Thyroid gland (tissue), 4 donors: ENCODE measurements at regions not wholly inside any gene's neighbourhood (a gene's known extent, or its start where the extent isn't known, plus 50 kb on each side); places are given as distances from the start of the nearest gene placed in this dataset.

Source experiments
- POLR2A ChIP-seq, 2 donors: fragments of 450-650 bp; IDR thresholded peaks; one replicate each; pipeline ENCODE4 v1.6.1; 2017; ENCODE audit warnings: antibody characterized with exemption in 2 of 2, mild to moderate bottlenecking in 2 of 2, moderate library complexity in 1 of 2
- TF ChIP-seq, protein P1 (sequence below), 6 experiments: fragments of 200-600 bp in 3 of 6; fragments of 450-650 bp in 3 of 6; sonication (generic) in 3 of 6; IDR thresholded peaks; one replicate each; pipeline ENCODE4 v1.5.1; 2016 to 2019; ENCODE audit warnings: antibody characterized with exemption in 6 of 6, mild to moderate bottlenecking in 2 of 6, inconsistent platforms in 1 of 6, moderate library complexity in 1 of 6

DNA sequence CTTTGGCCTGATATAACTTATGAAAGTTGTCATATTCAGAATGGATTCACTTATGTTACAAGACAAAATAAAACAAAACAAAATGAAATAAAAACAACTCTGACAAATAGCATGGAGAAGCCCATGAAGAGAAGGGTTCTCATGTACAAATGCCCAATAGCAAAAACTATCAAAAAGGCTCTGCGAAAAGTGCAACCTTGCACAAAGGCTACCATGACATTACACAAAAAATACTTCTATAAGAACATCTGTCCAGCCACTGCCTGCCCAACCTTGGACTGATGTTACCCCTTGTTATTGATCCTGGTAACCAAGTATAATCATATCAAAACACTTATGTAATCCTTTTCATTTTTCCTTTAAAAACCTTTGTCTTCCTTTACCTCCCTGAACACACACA lies 213.0 kb downstream of the ATP23 start:
- TF ChIP-seq, protein P1, sequence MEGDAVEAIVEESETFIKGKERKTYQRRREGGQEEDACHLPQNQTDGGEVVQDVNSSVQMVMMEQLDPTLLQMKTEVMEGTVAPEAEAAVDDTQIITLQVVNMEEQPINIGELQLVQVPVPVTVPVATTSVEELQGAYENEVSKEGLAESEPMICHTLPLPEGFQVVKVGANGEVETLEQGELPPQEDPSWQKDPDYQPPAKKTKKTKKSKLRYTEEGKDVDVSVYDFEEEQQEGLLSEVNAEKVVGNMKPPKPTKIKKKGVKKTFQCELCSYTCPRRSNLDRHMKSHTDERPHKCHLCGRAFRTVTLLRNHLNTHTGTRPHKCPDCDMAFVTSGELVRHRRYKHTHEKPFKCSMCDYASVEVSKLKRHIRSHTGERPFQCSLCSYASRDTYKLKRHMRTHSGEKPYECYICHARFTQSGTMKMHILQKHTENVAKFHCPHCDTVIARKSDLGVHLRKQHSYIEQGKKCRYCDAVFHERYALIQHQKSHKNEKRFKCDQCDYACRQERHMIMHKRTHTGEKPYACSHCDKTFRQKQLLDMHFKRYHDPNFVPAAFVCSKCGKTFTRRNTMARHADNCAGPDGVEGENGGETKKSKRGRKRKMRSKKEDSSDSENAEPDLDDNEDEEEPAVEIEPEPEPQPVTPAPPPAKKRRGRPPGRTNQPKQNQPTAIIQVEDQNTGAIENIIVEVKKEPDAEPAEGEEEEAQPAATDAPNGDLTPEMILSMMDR (IDR thresholded peaks at IDR 0.05) = no peak
- TF ChIP-seq POLR2A (IDR thresholded peaks at IDR 0.05) = no peak
